Myocyte (in vitro differentiated cells): ENCODE measurements at regions not wholly inside any gene's neighbourhood (a gene's known extent, or its start where the extent isn't known, plus 50 kb on each side); places are given as distances from the start of the nearest gene placed in this dataset.
"Not testable (repeated sequence)": the region's sequence is repeated elsewhere in the genome, so short reads cannot be mapped to it uniquely, and the experiment has no call there.

Experiments used
- DNase-seq: peaks from one replicate; pipeline ENCODE4 v3.0.0-alpha.2; 2012; ENCODE audit warnings: low read depth

- peak; percentile 28 for DNase-seq
Observed at GRCh38 chr18:6521803-6522418, 107.2 kb upstream of the L3MBTL4 start.

- DNase-seq: no peak
Observed at GRCh38 chr18:6525604-6526003, 110.9 kb upstream of the L3MBTL4 start.

GRCh38 chr18:6537475-6537874, 122.8 kb upstream of the L3MBTL4 start:
- no peak for DNase-seq

GRCh38 chr18:6541131-6541679, 126.5 kb upstream of the L3MBTL4 start:
- DNase-seq: not testable (repeated sequence)

GRCh38 chr18:6542296-6542695, 127.6 kb upstream of the L3MBTL4 start:
- DNase-seq: no peak

- peak; percentile 51 for DNase-seq
Observed at GRCh38 chr18:6543330-6543908, 128.7 kb upstream of the L3MBTL4 start.

- peak; percentile 48 for DNase-seq
Observed at GRCh38 chr18:6546229-6546628, 131.5 kb upstream of the L3MBTL4 start.

- DNase-seq: no peak
Observed at GRCh38 chr18:6547476-6547875, 132.8 kb upstream of the L3MBTL4 start.

- DNase-seq: no peak
Observed at GRCh38 chr18:6553234-6553900, 138.7 kb upstream of the L3MBTL4 start.

GRCh38 chr18:6557057-6557769, 142.5 kb upstream of the L3MBTL4 start:
- no peak for DNase-seq

GRCh38 chr18:6557770-6558248, 143.1 kb upstream of the L3MBTL4 start:
- DNase-seq: no peak

- no peak for DNase-seq
Observed at GRCh38 chr18:6558446-6559156, 143.9 kb upstream of the L3MBTL4 start.

- DNase-seq: no peak
Observed at GRCh38 chr18:6559296-6559695, 144.6 kb upstream of the L3MBTL4 start.

- no peak for DNase-seq
Observed at GRCh38 chr18:6561016-6561415, 146.3 kb upstream of the L3MBTL4 start.

GRCh38 chr18:6561420-6561861, 146.7 kb upstream of the L3MBTL4 start:
- no peak for DNase-seq

- DNase-seq: no peak
Observed at GRCh38 chr18:6561862-6562291, 147.2 kb upstream of the L3MBTL4 start.

GRCh38 chr18:6563896-6564295, 149.2 kb upstream of the L3MBTL4 start:
- no peak for DNase-seq

- no peak for DNase-seq
Observed at GRCh38 chr18:6564950-6565814, 150.5 kb upstream of the L3MBTL4 start.

GRCh38 chr18:6565815-6566081, 151.0 kb upstream of the L3MBTL4 start:
- DNase-seq: no peak

- DNase-seq: no peak
Observed at GRCh38 chr18:6566338-6566911, 151.7 kb upstream of the L3MBTL4 start.
